Fibroblast of mammary gland (primary cell): ENCODE measurements at regions not wholly inside any gene's neighbourhood (a gene's known extent, or its start where the extent isn't known, plus 50 kb on each side); places are given as distances from the start of the nearest gene placed in this dataset.

Experiments used
- DNase-seq: peaks from one replicate; pipeline ENCODE4 v3.0.0-alpha.2; 2010; ENCODE audit warnings: low read depth
- H3K4me3 ChIP-seq: 2 replicates; pipeline ENCODE4 v1.5.1; 2011; ENCODE audit warnings: low read depth, mild to moderate bottlenecking, low read length, moderate library complexity; ENCODE audit not compliant: control insufficient read depth
- TF ChIP-seq, protein P1 (sequence below): conservative IDR thresholded peaks from 2 replicates; pipeline ENCODE4 v1.5.1; 2011; ENCODE audit warnings: low read depth, low read length, inconsistent platforms; ENCODE audit not compliant: control insufficient read depth, insufficient read depth

DNA sequence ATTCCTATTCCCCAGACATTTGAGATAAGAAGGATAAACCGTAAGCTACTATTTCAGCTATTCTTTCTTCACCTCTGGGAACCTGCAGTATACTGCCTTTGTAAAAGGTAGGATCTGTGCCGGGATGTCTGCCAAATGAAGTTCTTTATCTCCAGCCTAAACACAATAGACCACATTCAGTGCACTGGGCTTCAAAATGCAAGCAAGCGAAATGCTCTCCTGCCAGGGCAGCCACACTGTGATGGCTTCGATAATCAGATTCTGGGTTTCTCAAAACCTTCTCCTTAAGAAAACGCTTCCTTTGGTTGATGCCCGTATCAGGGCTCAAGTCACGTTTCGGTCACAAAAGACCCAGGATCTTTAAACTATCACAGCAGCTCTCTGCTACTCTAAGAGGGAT, 299.5 kb upstream of the B3GAT1 start:
- no peak for DNase-seq
- no peak overlapping the region for H3K4me3 ChIP-seq
- TF ChIP-seq, protein P1, sequence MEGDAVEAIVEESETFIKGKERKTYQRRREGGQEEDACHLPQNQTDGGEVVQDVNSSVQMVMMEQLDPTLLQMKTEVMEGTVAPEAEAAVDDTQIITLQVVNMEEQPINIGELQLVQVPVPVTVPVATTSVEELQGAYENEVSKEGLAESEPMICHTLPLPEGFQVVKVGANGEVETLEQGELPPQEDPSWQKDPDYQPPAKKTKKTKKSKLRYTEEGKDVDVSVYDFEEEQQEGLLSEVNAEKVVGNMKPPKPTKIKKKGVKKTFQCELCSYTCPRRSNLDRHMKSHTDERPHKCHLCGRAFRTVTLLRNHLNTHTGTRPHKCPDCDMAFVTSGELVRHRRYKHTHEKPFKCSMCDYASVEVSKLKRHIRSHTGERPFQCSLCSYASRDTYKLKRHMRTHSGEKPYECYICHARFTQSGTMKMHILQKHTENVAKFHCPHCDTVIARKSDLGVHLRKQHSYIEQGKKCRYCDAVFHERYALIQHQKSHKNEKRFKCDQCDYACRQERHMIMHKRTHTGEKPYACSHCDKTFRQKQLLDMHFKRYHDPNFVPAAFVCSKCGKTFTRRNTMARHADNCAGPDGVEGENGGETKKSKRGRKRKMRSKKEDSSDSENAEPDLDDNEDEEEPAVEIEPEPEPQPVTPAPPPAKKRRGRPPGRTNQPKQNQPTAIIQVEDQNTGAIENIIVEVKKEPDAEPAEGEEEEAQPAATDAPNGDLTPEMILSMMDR: no peak

DNA sequence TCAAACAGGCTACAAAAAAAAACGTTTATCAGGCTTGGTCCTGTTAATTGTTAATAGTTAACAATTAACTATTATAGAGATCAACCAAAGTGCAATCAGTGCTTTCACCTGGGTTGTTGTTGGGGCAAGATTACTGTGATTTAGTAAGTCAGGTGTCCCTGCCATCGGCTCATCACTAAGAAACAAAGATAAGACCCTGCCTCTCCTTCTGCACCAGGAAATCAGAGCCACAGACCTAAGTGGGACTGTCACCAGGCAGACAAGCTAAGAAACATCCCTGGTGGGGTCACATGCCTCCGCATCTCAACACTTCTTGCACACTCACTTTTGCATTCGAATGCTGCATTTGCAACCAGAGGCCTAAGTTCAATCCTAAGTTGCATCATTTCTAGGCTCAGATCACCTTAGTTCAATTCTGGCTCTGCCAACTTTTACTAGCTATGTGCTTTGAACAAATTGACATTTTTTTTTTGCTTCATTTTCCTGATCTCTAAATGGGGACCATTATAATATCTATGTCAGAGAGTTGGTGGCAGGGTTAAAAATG, 298.9 kb upstream of the B3GAT1 start:
- H3K4me3 ChIP-seq: no peak overlapping the region
- TF ChIP-seq, protein P1: no peak
- no peak for DNase-seq

DNA sequence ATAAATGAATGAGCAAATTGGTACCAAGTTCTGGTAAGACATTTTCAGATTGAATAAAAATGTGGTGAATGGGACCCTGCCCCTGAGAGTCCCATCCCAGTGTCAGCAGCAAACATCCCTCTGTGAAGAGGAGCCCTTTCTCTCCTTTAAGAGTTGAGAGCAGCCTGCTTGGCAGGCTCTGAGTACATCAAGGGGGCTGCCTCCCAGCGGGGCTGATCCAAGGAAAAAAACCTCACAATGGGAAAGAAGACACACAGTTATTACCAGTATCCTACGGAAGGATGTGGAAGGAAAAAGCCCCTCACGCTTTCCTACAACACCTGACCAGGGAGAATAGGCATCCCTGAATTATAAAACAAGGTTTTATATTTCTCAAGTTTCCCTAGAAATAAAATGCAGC, 293.8 kb upstream of the B3GAT1 start:
- DNase-seq: no peak
- TF ChIP-seq, protein P1: no peak
- no peak overlapping the region for H3K4me3 ChIP-seq

DNA sequence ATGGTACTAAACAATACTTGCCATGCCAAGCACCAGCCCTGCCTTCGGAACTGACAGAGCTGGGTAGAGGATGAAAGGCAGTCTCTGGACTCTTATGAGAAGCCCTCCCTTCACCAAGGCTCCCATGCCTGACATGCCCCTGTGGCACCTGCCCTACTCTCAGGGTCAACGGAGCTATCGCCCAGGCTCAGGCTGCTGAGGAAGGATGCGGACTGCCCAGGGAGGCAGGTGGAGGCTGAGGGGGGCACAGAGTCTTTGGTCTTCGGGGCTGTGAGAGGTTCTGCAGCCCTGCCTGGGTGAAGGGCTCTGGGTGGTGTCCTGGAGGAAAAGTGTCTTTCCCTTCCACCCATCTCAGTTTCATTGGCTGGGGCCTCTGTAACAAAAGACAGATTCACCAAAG, 290.8 kb upstream of the B3GAT1 start:
- H3K4me3 ChIP-seq: no peak overlapping the region
- TF ChIP-seq, protein P1: no peak
- DNase-seq: no peak

DNA sequence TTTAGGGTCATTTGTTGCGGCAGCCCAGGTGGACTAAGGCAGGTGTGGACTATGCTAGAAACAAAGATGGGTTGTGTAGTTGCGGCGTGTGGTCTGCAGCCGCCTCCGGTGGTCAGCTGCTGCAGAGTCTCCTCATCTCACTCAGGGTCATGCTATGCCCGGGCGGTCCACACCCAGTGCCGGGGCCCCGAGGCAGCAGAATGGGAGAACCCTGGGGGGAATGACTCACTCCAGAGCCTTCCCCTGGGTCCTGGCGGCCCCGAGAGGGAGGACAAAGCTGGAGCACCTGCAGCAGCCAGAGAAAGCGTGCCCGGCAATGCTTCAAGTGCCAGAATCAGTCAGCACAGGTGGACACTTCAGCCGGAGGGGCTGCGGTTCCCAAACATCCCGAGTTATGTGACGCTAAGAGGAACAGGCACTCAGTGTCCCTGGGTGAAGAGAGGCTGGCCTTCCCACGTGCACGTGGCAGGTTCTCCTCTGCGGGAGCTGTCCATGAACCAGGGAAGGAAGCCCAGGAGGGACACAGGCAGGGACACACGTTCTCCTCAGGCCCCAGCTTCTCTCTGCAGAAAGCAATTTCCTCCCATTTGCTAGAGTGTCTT, 289.6 kb upstream of the B3GAT1 start:
- DNase-seq: no peak
- no peak overlapping the region for H3K4me3 ChIP-seq
- TF ChIP-seq, protein P1: no peak

DNA sequence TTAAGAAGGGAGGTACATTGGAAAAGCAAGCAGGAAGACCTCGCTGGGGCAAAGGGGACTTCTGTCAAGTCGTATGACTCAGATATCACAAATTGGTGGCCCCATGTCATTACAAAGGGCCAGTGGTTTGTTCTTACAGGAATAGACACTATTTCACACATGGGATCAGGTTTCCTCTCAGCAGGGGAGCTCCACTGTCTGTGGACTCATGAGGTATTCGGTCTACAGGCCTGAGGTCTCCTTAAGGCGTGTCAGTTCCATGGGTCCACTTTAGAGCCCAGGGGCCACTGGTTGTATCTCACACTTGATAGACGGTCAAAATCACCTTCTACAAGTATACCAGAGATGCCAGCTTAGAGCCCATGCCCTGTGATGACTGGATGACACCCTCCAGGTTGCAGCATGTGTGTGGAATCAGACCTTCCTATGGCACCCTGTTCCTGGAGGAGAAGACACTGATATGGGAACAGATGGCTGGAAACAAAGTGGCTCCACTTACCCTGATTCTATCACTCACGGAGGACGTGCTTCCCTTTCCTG, 288.1 kb upstream of the B3GAT1 start:
- H3K4me3 ChIP-seq: no peak overlapping the region
- TF ChIP-seq, protein P1: no peak
- no peak for DNase-seq
